Panc1 (cell line): ENCODE measurements at regions not wholly inside any gene's neighbourhood (a gene's known extent, or its start where the extent isn't known, plus 50 kb on each side); places are given as distances from the start of the nearest gene placed in this dataset.
"Not testable (repeated sequence)": the region's sequence is repeated elsewhere in the genome, so short reads cannot be mapped to it uniquely, and the experiment has no call there.

Source experiments
- CTCF ChIP-seq: fragments of 450-650 bp; IDR thresholded peaks from 2 replicates; pipeline ENCODE4 v1.5.1; 2017; ENCODE audit warnings: mild to moderate bottlenecking
- POLR2AphosphoS5 ChIP-seq: IDR thresholded peaks from 2 replicates; pipeline ENCODE4 v1.6.1; 2012; ENCODE audit warnings: mild to moderate bottlenecking, low read depth, low read length, moderate library complexity
- REST ChIP-seq, 2 experiments: IDR thresholded peaks; 2 replicates each; pipeline ENCODE4 v1.6.1; 2011 to 2012; ENCODE audit warnings: low read depth in 2 of 2, control low read depth in 1 of 2, low read length in 1 of 2, mild to moderate bottlenecking in 1 of 2, moderate library complexity in 1 of 2; ENCODE audit not compliant: insufficient read depth in 1 of 2
- SIN3A ChIP-seq: IDR thresholded peaks from 2 replicates; pipeline ENCODE4 v1.6.1; 2012; ENCODE audit warnings: low read depth, mild to moderate bottlenecking, low read length, moderate library complexity, borderline replicate concordance; ENCODE audit not compliant: insufficient read depth
- TCF7L2 ChIP-seq: IDR thresholded peaks from 2 replicates; pipeline ENCODE4 v1.6.1; 2011; ENCODE audit warnings: mild to moderate bottlenecking, low read depth, low read length, inconsistent platforms

GRCh38 chr4:86515963-86516362, 78.2 kb upstream of the PTPN13 start:
- not testable (repeated sequence) for TF ChIP-seq CTCF; POLR2AphosphoS5; REST (IDR thresholded peaks at IDR 0.05; ENCODE audit: insufficient read depth in 1 of 2, low read depth in 2 of 2, low read length in 1 of 2); SIN3A; TCF7L2
